Activated CD4-positive, alpha-beta memory T cell treated with anti-CD3 and anti-CD28 coated beads for 36 hours (primary cell): ENCODE measurements at regions not wholly inside any gene's neighbourhood (a gene's known extent, or its start where the extent isn't known, plus 50 kb on each side); places are given as distances from the start of the nearest gene placed in this dataset.

Experiments used
- CTCF ChIA-PET: fragments of 350-600 bp; sonication (Branson Sonifier 250); formaldehyde crosslinking; loops from one replicate; lab custom pipeline; 2021; ENCODE audit warnings: antibody characterized with exemption, inconsistent platforms; lab: Charles Lee
- POLR2A ChIA-PET: fragments of 350-600 bp; sonication (Branson Sonifier 250); formaldehyde crosslinking; loops from one replicate; lab custom pipeline; 2021; ENCODE audit warnings: antibody characterized with exemption; lab: Charles Lee
- DNase-seq: peaks from one replicate; pipeline ENCODE4 v3.0.0-alpha.2; 2020
- H3K27ac Mint-ChIP-seq: one replicate; pipeline ENCODE4 v1.8.0; 2021; ENCODE audit warnings: mixed read lengths
- H3K27me3 Mint-ChIP-seq: one replicate; pipeline ENCODE4 v1.8.0; 2021; ENCODE audit warnings: mixed read lengths
- H3K36me3 Mint-ChIP-seq: one replicate; pipeline ENCODE4 v1.8.0; 2021; ENCODE audit warnings: mixed read lengths
- H3K4me1 Mint-ChIP-seq: one replicate; pipeline ENCODE4 v1.8.0; 2021; ENCODE audit warnings: low read depth, mixed read lengths
- H3K4me3 Mint-ChIP-seq: one replicate; pipeline ENCODE4 v1.8.0; 2021; ENCODE audit warnings: mild to moderate bottlenecking, mixed read lengths
- H3K9me3 Mint-ChIP-seq: one replicate; pipeline ENCODE4 v1.8.0; 2021; ENCODE audit warnings: mixed read lengths
- intact Hi-C: fragments of 100-400 bp; cut with micrococcal nuclease; formaldehyde crosslinking; loops from one replicate; pipeline ENCODE4 v1.15.1; 2023

- Mint-ChIP-seq H3K36me3 (no peaks in the 10 kb centered on the region), H3K4me1 (no peaks in the 10 kb centered on the region), H3K27ac (no peak overlapping the region), H3K9me3 (peaks cover 2% of the 10 kb centered on the region), H3K27me3 (no peaks in the 10 kb centered on the region), H3K4me3 (no peak overlapping the region)
- intact Hi-C loops, result no loop called here
- CTCF ChIA-PET, result no interaction called here
- POLR2A ChIA-PET, result no interaction called here
- no peak for DNase-seq
Observed at GRCh38 chr18:39702888-39703287, 2137.3 kb upstream of the CELF4 start.

GRCh38 chr18:39701839-39702238, 2136.2 kb upstream of the CELF4 start:
- Mint-ChIP-seq H3K27ac (no peak overlapping the region), H3K4me3 (no peak overlapping the region), H3K36me3 (no peaks in the 10 kb centered on the region), H3K9me3 (peaks cover 4% of the 10 kb centered on the region), H3K4me1 (no peaks in the 10 kb centered on the region), H3K27me3 (no peaks in the 10 kb centered on the region)
- DNase-seq, result no peak
- POLR2A ChIA-PET, result no interaction called here
- intact Hi-C loops, result no loop called here
- CTCF ChIA-PET, result no interaction called here

GRCh38 chr18:39701055-39701783, 2135.6 kb upstream of the CELF4 start:
- ChIA-PET CTCF (no interaction called here), POLR2A (no interaction called here)
- H3K4me1 Mint-ChIP-seq, result no peaks in the 10 kb centered on the region
- H3K27ac Mint-ChIP-seq, result no peak overlapping the region
- peaks cover 4% of the 10 kb centered on the region for H3K9me3 Mint-ChIP-seq
- no peaks in the 10 kb centered on the region for H3K27me3 Mint-ChIP-seq
- no peaks in the 10 kb centered on the region for H3K36me3 Mint-ChIP-seq
- H3K4me3 Mint-ChIP-seq, result no peak overlapping the region
- no peak for DNase-seq
- intact Hi-C loops, result no loop called here

GRCh38 chr18:39699340-39699964, 2133.9 kb upstream of the CELF4 start:
- Mint-ChIP-seq H3K36me3 (no peaks in the 10 kb centered on the region), H3K9me3 (peaks cover 7% of the 10 kb centered on the region), H3K4me1 (no peaks in the 10 kb centered on the region), H3K4me3 (no peak overlapping the region), H3K27ac (no peak overlapping the region), H3K27me3 (no peaks in the 10 kb centered on the region)
- DNase-seq, result no peak
- ChIA-PET CTCF (no interaction called here), POLR2A (no interaction called here)
- intact Hi-C loops, result no loop called here

- Mint-ChIP-seq H3K27me3 (no peaks in the 10 kb centered on the region), H3K27ac (no peak overlapping the region), H3K4me3 (no peak overlapping the region), H3K9me3 (peaks cover 7% of the 10 kb centered on the region), H3K36me3 (no peaks in the 10 kb centered on the region), H3K4me1 (no peaks in the 10 kb centered on the region)
- ChIA-PET CTCF (no interaction called here), POLR2A (no interaction called here)
- DNase-seq, result no peak
- intact Hi-C loops, result no loop called here
Observed at GRCh38 chr18:39698436-39698835, 2132.8 kb upstream of the CELF4 start.

- Mint-ChIP-seq H3K27me3 (no peaks in the 10 kb centered on the region), H3K4me3 (no peak overlapping the region), H3K27ac (no peak overlapping the region), H3K4me1 (no peaks in the 10 kb centered on the region), H3K9me3 (peaks cover 12% of the 10 kb centered on the region), H3K36me3 (no peaks in the 10 kb centered on the region)
- intact Hi-C loops, result no loop called here
- CTCF ChIA-PET, result no interaction called here
- POLR2A ChIA-PET, result no interaction called here
- no peak for DNase-seq
Observed at GRCh38 chr18:39693359-39693758, 2127.8 kb upstream of the CELF4 start.

GRCh38 chr18:39692367-39693015, 2126.9 kb upstream of the CELF4 start:
- Mint-ChIP-seq H3K4me1 (no peaks in the 10 kb centered on the region), H3K4me3 (no peak overlapping the region), H3K27me3 (no peaks in the 10 kb centered on the region), H3K27ac (no peak overlapping the region), H3K36me3 (no peaks in the 10 kb centered on the region), H3K9me3 (peaks cover 12% of the 10 kb centered on the region)
- CTCF ChIA-PET, result no interaction called here
- intact Hi-C loops, result no loop called here
- POLR2A ChIA-PET, result no interaction called here
- no peak for DNase-seq

- CTCF ChIA-PET, result no interaction called here
- POLR2A ChIA-PET, result no interaction called here
- intact Hi-C loops, result no loop called here
- DNase-seq, result no peak
- no peaks in the 10 kb centered on the region for H3K27me3 Mint-ChIP-seq
- no peak overlapping the region for H3K4me3 Mint-ChIP-seq
- no peaks in the 10 kb centered on the region for H3K36me3 Mint-ChIP-seq
- H3K27ac Mint-ChIP-seq, result no peak overlapping the region
- peaks cover 6% of the 10 kb centered on the region for H3K9me3 Mint-ChIP-seq
- no peaks in the 10 kb centered on the region for H3K4me1 Mint-ChIP-seq
Observed at GRCh38 chr18:39685303-39685902, 2119.8 kb upstream of the CELF4 start.

- Mint-ChIP-seq H3K4me3 (no peak overlapping the region), H3K4me1 (no peaks in the 10 kb centered on the region), H3K27ac (no peak overlapping the region), H3K27me3 (no peaks in the 10 kb centered on the region), H3K9me3 (peaks cover 8% of the 10 kb centered on the region), H3K36me3 (no peaks in the 10 kb centered on the region)
- CTCF ChIA-PET, result no interaction called here
- POLR2A ChIA-PET, result no interaction called here
- no peak for DNase-seq
- intact Hi-C loops, result no loop called here
Observed at GRCh38 chr18:39681061-39681460, 2115.5 kb upstream of the CELF4 start.

GRCh38 chr18:39675906-39676305, 2110.3 kb upstream of the CELF4 start:
- H3K27me3 Mint-ChIP-seq, result no peaks in the 10 kb centered on the region
- intact Hi-C loops, result no loop called here
- H3K36me3 Mint-ChIP-seq, result no peaks in the 10 kb centered on the region
- H3K9me3 Mint-ChIP-seq, result peaks cover 4% of the 10 kb centered on the region
- CTCF ChIA-PET, result no interaction called here
- no peaks in the 10 kb centered on the region for H3K4me1 Mint-ChIP-seq
- no peak for DNase-seq
- no peak overlapping the region for H3K4me3 Mint-ChIP-seq
- POLR2A ChIA-PET, result no interaction called here
- H3K27ac Mint-ChIP-seq, result no peak overlapping the region

- CTCF ChIA-PET, result no interaction called here
- no peak for DNase-seq
- Mint-ChIP-seq H3K36me3 (no peaks in the 10 kb centered on the region), H3K27me3 (no peaks in the 10 kb centered on the region), H3K9me3 (peaks cover 4% of the 10 kb centered on the region), H3K27ac (no peak overlapping the region), H3K4me1 (no peaks in the 10 kb centered on the region), H3K4me3 (no peak overlapping the region)
- intact Hi-C loops, result no loop called here
- POLR2A ChIA-PET, result no interaction called here
Observed at GRCh38 chr18:39675368-39675767, 2109.8 kb upstream of the CELF4 start.

GRCh38 chr18:39672171-39672570, 2106.6 kb upstream of the CELF4 start:
- H3K4me3 Mint-ChIP-seq, result no peak overlapping the region
- H3K36me3 Mint-ChIP-seq, result no peaks in the 10 kb centered on the region
- intact Hi-C loops, result no loop called here
- peaks cover 2% of the 10 kb centered on the region for H3K9me3 Mint-ChIP-seq
- no peaks in the 10 kb centered on the region for H3K27me3 Mint-ChIP-seq
- H3K27ac Mint-ChIP-seq, result no peak overlapping the region
- no peak for DNase-seq
- no peaks in the 10 kb centered on the region for H3K4me1 Mint-ChIP-seq
- POLR2A ChIA-PET, result no interaction called here
- CTCF ChIA-PET, result no interaction called here
